ENCODE measurements at regions not wholly inside any gene's neighbourhood (a gene's known extent, or its start where the extent isn't known, plus 50 kb on each side); places are given as distances from the start of the nearest gene placed in this dataset.

DNA sequence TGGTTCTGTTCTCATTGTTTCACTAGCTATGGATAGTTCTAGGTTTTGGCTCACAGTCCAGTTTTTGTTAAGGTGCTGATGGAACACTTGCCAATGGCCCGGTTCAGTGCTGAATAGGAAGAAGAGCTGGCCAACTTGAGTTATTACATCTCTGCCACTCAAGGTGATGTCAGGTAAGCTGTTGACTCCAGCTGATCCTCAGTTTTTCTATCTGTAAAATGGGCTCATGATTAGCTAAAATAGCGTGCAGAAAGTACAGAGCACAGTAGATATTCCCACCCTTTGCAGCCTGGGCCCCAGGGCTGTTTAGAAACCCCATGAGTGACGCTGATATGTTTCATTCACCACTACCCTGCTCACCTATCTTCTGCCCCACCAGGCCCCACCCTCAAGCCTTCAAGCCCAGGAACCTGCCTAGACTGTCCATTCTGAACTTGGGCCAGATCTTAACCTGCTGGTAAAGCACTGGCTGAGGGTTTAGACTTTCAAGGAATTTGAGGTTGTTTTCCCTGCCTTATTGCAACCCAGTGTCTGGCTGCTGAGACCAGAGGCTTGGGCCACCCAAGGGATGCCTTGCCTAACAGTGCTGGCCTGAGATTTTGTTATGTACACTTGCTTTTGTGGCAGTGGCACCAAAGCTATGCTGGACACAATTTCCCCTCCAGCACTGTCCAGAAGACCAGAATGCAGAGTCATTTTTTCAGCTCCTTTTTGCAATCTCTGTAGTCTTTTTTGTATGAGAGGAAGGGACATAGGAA lies 378.2 kb upstream of the ZMIZ1 start:
- Histone ChIP-seq H3K4me3 (ENCODE audit: low read depth, low read length) (no peak overlapping the region), H3K36me3 (ENCODE audit: control insufficient read depth, insufficient read depth, low read length) (no peaks in the 10 kb centered on the region), H3K27me3 (ENCODE audit: control insufficient read depth, insufficient read depth, low read length) (no peaks in the 10 kb centered on the region)
- no peak for DNase-seq (ENCODE audit: low read depth)
- no peak for TF ChIP-seq CTCF (IDR thresholded peaks at IDR 0.05; ENCODE audit: insufficient read depth, low read length, poor library complexity, severe bottlenecking)

DNA sequence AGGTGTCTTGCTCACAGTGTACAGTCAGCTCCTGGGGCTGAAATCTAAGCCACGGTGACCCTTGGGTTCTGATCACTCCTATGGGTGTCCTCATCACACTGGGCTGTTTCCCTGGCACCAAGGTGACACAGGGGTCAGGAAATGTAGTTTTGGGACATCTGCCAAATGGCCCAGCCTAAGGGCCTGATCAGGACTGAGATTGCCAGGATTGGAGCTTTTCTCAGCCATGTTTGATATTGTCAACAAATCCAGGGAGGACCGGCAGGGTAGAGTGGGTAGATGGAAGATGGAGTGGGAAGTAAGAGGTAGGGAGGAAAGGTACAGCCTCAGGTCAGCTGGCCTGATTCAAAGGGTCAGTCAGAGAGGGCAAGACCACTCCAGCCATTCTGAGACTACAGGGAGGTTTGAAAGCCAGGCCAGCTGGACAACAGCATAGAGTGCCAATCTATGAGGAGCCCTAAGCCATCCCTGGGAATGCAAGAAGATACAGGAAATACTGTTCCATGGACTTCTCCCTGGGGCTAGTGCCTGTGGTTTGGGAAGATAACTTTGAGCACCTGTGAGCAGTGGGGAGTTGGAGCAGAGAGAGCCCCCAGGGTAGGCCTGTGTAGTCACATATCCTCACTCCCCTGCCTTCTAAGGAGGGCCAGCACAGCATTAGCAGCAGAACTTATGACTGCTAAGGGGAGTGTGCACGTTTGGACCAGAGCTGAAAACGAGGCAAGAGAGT lies 377.3 kb upstream of the ZMIZ1 start:
- Histone ChIP-seq H3K36me3 (ENCODE audit: control insufficient read depth, insufficient read depth, low read length) (no peaks in the 10 kb centered on the region), H3K4me3 (ENCODE audit: low read depth, low read length) (no peak overlapping the region), H3K27me3 (ENCODE audit: control insufficient read depth, insufficient read depth, low read length) (no peaks in the 10 kb centered on the region)
- DNase-seq (ENCODE audit: low read depth), result no peak
- TF ChIP-seq CTCF (IDR thresholded peaks at IDR 0.05; ENCODE audit: insufficient read depth, low read length, poor library complexity, severe bottlenecking), result no peak

DNA sequence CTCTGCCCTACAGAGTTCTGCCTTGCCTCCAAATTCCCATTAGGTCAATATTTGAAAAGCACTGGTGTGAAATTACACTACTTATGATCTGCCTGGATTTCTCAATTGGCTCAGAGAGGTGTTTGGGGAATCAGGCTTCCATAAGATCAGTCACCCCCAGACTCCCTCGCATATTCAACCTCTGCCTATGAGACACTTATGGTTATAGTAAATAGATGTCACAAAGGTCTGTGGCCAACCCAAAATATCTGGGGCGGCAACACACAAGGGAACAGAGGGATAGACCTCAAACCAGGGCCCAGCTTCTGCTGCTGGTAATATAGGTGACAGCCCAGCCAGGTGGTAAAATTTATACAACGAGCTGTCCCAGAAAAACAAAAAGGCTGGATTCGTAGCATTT lies 376.7 kb upstream of the ZMIZ1 start:
- no peak for DNase-seq (ENCODE audit: low read depth)
- no peaks in the 10 kb centered on the region for H3K36me3 ChIP-seq (ENCODE audit: control insufficient read depth, insufficient read depth, low read length)
- H3K4me3 ChIP-seq (ENCODE audit: low read depth, low read length), result no peak overlapping the region
- TF ChIP-seq CTCF (IDR thresholded peaks at IDR 0.05; ENCODE audit: insufficient read depth, low read length, poor library complexity, severe bottlenecking), result no peak
- H3K27me3 ChIP-seq (ENCODE audit: control insufficient read depth, insufficient read depth, low read length), result no peaks in the 10 kb centered on the region

- DNase-seq (ENCODE audit: low read depth), result no peak
- H3K36me3 ChIP-seq (ENCODE audit: control insufficient read depth, insufficient read depth, low read length), result no peaks in the 10 kb centered on the region
- no peak overlapping the region for H3K4me3 ChIP-seq (ENCODE audit: low read depth, low read length)
- TF ChIP-seq CTCF (IDR thresholded peaks at IDR 0.05; ENCODE audit: insufficient read depth, low read length, poor library complexity, severe bottlenecking), result no peak
- H3K27me3 ChIP-seq (ENCODE audit: control insufficient read depth, insufficient read depth, low read length), result no peaks in the 10 kb centered on the region
Observed at GRCh38 chr10:78695846-78696245, 372.9 kb upstream of the ZMIZ1 start.

- H3K4me3 ChIP-seq (ENCODE audit: low read depth, low read length), result no peak overlapping the region
- DNase-seq (ENCODE audit: low read depth), result no peak
- H3K36me3 ChIP-seq (ENCODE audit: control insufficient read depth, insufficient read depth, low read length), result no peaks in the 10 kb centered on the region
- no peaks in the 10 kb centered on the region for H3K27me3 ChIP-seq (ENCODE audit: control insufficient read depth, insufficient read depth, low read length)
- TF ChIP-seq CTCF (IDR thresholded peaks at IDR 0.05; ENCODE audit: insufficient read depth, low read length, poor library complexity, severe bottlenecking), result no peak
Observed at GRCh38 chr10:78696791-78697395, 371.9 kb upstream of the ZMIZ1 start.
